ENCODE measurements at regions not wholly inside any gene's neighbourhood (a gene's known extent, or its start where the extent isn't known, plus 50 kb on each side); places are given as distances from the start of the nearest gene placed in this dataset.

- DNase-seq (no peak), ATAC-seq (no peak)
- intact Hi-C loops (cut with micrococcal nuclease): no loop called here
Observed at GRCh38 chr9:75691408-75691807, 199.1 kb upstream of the PCSK5 start.

DNA sequence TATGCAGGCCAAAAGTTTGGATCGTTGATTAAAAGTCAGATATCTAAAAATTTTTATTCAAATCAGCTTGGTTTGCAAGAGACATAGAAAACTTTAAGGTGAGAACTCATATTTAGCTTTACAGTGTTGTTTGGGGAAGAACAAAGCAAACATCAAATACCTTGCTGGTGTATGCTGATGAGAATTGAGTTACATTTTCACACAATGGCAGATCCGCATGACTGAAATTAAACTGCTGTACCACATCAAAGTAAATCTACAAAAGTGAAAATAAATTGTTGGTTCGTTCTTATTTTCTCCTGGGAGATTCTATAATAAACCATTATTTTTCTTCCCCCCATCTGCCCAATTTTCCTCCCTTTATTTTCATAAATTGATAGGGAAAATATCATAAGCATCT, 198.2 kb upstream of the PCSK5 start:
- intact Hi-C loops (cut with micrococcal nuclease): no loop called here
- ATAC-seq: no peak
- no peak for DNase-seq

GRCh38 chr9:75695921-75696320, 194.6 kb upstream of the PCSK5 start:
- DNase-seq: no peak
- no peak for ATAC-seq
- intact Hi-C loops (cut with micrococcal nuclease): no loop called here

DNA sequence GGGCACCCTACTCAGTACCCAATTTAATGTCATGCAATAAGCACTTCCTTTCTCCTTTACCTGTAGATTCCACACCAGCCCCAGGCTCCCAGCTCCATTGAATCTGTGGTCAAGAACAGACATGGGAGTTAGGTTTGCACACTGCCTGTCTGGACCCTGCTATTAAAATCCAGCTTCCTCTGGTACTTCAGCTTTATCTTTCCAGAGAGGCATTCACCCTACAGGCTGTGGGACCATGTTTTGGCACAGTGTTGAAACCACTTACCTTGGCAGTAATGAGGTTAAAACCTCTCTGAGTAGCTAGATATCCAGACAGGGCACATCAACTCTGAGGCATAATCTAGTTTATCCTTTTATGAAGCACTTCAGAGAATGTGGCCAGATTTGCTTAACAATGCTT, 191.5 kb upstream of the PCSK5 start:
- peak; percentile 86 for ATAC-seq
- DNase-seq: no peak
- intact Hi-C loops (cut with micrococcal nuclease): no loop called here

GRCh38 chr9:75699625-75700251, 190.7 kb upstream of the PCSK5 start:
- peak; percentile 75 for ATAC-seq
- intact Hi-C loops (cut with micrococcal nuclease): no loop called here
- DNase-seq: no peak

GRCh38 chr9:75700252-75700640, 190.2 kb upstream of the PCSK5 start:
- ATAC-seq (peak; percentile 94), DNase-seq (no peak)
- intact Hi-C loops (cut with micrococcal nuclease): no loop called here

DNA sequence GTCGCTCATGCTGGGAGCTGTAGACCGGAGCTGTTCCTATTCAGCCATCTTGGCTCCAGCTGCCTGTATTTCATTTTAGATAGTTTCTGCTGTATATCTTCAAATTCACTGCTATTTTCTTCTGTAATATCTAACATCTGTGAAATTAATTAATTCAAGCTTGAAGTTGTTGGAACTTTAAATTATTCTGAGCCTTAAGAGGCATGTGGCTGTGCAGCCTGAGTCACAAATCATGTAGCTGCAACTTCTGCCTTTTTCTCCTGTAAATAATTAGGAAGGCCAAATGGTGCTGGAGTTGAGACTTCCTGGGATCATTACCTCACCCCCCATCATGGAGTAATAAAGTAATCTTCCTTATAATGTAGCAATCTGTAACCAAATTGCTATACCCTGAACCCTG, 183.3 kb upstream of the PCSK5 start:
- intact Hi-C loops (cut with micrococcal nuclease): no loop called here
- DNase-seq (no peak), ATAC-seq (no peak)

DNA sequence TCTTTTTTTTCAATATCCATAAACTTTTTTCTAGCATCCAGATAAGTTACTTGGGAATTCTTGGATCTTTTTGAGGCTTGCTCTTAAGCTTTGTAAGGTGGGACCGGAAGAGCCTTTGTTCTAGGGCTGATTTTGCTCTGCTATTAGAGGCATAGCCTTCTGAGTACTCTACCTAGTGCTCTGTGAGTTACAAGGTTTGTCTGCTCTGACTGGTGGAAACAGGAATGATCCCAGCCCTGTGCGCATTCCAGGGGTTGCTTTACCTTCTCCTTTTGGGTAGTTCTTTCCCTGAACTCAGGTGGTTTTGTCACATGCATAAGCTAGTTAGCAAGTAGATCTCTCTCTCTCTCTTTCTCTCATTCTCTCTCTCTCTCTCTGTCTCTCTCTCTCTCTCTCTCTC, 180.8 kb upstream of the PCSK5 start:
- intact Hi-C loops (cut with micrococcal nuclease): no loop called here
- ATAC-seq: no peak
- DNase-seq: no peak

DNA sequence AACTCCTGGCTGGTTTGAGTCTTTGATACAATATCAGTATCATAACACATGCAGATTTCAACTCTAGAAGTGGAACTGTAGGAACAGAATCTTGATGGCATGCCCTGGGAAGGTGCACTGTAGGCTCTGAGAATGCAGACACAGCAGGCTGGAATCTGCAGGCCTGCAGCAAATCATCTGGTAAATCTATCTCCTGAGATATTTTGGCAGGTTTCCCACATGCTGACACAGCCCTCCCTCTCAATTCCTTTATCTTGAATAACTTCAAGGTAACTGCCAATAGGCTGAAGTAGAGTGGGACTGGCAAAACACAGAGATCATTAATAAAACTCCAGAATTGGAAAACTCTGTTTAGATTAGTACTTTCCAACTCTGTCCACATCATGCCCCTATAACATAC, 177.8 kb upstream of the PCSK5 start:
- DNase-seq (no peak), ATAC-seq (peak; percentile 41)
- intact Hi-C loops (cut with micrococcal nuclease): no loop called here

GRCh38 chr9:75713335-75713734, 177.1 kb upstream of the PCSK5 start:
- intact Hi-C loops (cut with micrococcal nuclease): no loop called here
- peak; percentile 15 for ATAC-seq
- DNase-seq: no peak

- DNase-seq: no peak
- intact Hi-C loops (cut with micrococcal nuclease): no loop called here
- peak; percentile 61 for ATAC-seq
Observed at GRCh38 chr9:75715360-75715759, 175.1 kb upstream of the PCSK5 start.

DNA sequence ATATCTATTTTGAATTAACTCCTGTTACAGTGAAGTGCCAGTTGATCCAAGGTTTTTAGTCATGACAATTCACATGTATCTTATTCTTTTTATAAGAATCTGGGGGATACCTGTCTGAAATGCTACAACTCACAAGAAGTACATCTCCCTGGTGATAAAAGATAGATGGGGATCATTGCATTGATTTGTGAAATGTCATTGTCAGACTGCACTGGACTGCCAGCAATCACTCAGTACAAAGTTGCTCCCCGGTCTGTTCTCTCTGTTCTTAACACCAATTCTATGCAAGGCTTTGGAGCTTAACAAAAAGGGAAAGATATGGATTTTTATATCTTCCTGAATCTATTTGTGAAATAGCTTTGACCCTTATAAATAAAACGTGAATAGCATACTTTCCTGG, 171.8 kb upstream of the PCSK5 start:
- DNase-seq: no peak
- intact Hi-C loops (cut with micrococcal nuclease): no loop called here
- no peak for ATAC-seq

- no peak for ATAC-seq
- intact Hi-C loops (cut with micrococcal nuclease): no loop called here
- no peak for DNase-seq
Observed at GRCh38 chr9:75728391-75728790, 162.1 kb upstream of the PCSK5 start.

- ATAC-seq (no peak), DNase-seq (no peak)
- intact Hi-C loops (cut with micrococcal nuclease): no loop called here
Observed at GRCh38 chr9:75734802-75735201, 155.7 kb upstream of the PCSK5 start.

DNA sequence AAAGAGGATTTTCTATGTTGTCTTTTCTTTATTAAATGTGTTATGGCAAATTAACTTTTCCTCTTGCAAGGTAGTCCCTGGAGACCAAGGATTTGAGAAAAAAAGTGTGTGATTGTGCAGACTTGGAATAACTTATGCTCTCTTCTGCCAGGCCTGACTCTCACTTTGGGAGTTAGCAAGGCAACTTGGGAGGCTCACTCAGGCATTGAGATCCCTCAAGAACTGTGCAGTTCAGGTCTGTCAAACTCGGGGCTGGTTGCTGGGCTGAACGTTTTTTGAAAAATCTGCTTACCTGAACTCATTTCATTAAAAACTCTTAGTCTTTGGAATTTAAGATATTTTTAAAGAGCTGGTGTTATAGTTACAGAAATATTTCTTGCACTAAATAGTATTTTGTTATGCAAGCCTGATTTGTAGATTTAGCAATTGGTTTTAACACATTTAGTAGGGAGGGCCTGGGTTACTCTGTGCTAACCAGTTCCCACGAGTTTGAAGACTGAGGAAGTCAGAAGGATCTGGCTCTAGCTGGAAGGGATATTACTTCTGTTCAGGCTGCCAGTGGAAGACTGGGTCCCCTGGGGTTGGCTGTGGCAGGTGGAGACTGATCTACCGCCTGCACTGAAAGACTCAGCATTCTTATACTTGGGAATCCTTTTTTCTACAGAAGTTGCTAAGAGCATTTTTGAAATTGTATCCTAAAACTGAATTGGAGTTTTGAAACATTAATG, 150.4 kb upstream of the PCSK5 start:
- intact Hi-C loops (cut with micrococcal nuclease): no loop called here
- ATAC-seq (peak; percentile 68), DNase-seq (peak; percentile 34)

DNA sequence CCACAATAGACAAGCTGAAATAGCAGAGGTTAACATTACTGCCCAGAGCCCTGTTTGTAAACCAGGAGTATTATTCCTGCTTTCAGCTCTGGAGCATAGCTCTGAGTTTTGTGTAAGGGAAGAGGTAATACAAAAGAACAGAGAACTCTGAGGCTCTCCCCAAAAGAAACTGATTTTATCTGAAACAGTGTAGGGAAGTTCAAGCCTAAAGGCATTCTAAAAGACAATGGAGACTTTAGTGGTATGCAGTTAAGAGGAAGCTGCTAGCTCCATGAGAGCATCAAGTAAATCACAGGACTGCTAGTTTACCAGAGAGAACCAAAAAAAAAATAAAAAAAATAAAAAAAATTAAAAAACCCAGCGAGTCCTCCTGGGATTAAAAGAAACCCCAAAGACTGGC, 146.6 kb upstream of the PCSK5 start:
- DNase-seq (no peak), ATAC-seq (no peak)

GRCh38 chr9:75754080-75754479, 136.4 kb upstream of the PCSK5 start:
- peak; percentile 81 for DNase-seq
- intact Hi-C loops (cut with micrococcal nuclease): no loop called here
- ATAC-seq: peak; percentile 100

More for the DNA sequence above, 146.6 kb upstream of the PCSK5 start:
- intact Hi-C loops (cut with micrococcal nuclease): no loop called here

- intact Hi-C loops (cut with micrococcal nuclease): no loop called here
- DNase-seq (peak; percentile 68), ATAC-seq (peak; percentile 92)
Observed at GRCh38 chr9:75775166-75775565, 115.3 kb upstream of the PCSK5 start.

DNA sequence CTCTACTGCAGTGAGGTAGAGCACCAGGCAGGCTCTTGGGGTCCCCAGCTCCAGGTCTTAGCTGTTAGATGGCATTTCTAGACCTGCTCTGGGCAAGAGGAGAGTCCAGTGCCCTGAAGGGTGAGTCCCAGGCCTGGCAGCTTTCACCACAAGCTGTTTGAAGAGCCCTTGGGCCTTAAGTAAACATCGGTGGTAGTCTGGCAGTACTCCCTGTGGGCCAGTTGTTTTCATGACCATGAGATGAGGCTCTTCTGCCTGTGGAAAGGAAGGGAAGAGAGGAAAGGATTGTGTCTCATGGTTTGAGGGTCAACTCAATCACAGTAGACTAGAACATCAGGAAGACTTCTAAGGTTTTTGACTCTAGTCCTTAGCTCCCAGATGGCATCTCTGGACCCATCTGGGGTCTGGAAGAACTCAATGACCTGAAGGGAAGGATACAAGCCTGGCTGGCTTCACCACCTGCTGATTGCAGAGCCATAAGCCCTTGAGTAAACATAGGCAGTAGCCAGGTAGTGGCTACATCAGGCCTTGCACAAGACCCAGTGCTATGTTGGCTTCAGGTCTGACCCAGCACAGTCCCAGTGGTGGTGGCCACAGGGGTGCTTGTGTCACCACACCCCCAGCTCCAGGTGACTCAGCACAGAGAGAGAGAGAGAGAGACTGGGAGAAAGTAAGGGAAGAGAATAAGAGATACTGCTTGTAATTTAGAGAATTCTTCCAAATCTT, 114.3 kb upstream of the PCSK5 start:
- no peak for DNase-seq
- intact Hi-C loops (cut with micrococcal nuclease): no loop called here
- no peak for ATAC-seq

- intact Hi-C loops (cut with micrococcal nuclease): no loop called here
- DNase-seq (no peak), ATAC-seq (no peak)
Observed at GRCh38 chr9:75780185-75780584, 110.3 kb upstream of the PCSK5 start.

Measured in left ventricle myocardium superior (tissue), 1 donor.